Hematopoietic multipotent progenitor cell treated with erythropoietin and hydrocortisone succinate and interleukin-3 and kit ligand, for 8 days (in vitro differentiated cells): ENCODE measurements at regions not wholly inside any gene's neighbourhood (a gene's known extent, or its start where the extent isn't known, plus 50 kb on each side); places are given as distances from the start of the nearest gene placed in this dataset.
"Not testable (repeated sequence)": the region's sequence is repeated elsewhere in the genome, so short reads cannot be mapped to it uniquely, and the experiment has no call there.

ENCODE experiments used
- DNase-seq: peaks from one replicate; pipeline ENCODE4 v3.0.0-alpha.2; 2015

GRCh38 chr2:180694445-180695421 lies 285.7 kb upstream of the UBE2E3 start:
- no peak for DNase-seq

- DNase-seq, result no peak
Observed at GRCh38 chr2:180692322-180692721, 288.1 kb upstream of the UBE2E3 start.

- DNase-seq, result not testable (repeated sequence)
Observed at GRCh38 chr2:180691855-180692223, 288.6 kb upstream of the UBE2E3 start.

GRCh38 chr2:180691186-180691854 lies 289.1 kb upstream of the UBE2E3 start:
- not testable (repeated sequence) for DNase-seq

- DNase-seq, result no peak
Observed at GRCh38 chr2:180690611-180691010, 289.8 kb upstream of the UBE2E3 start.

- no peak for DNase-seq
Observed at GRCh38 chr2:180682871-180683270, 297.5 kb upstream of the UBE2E3 start.

GRCh38 chr2:180679693-180680092 lies 300.7 kb upstream of the UBE2E3 start:
- DNase-seq, result no peak

- no peak for DNase-seq
Observed at GRCh38 chr2:180678625-180678972, 301.8 kb upstream of the UBE2E3 start.

GRCh38 chr2:180677930-180678624 lies 302.3 kb upstream of the UBE2E3 start:
- no peak for DNase-seq

- no peak for DNase-seq
Observed at GRCh38 chr2:180677200-180677599, 303.2 kb upstream of the UBE2E3 start.

- DNase-seq, result no peak
Observed at GRCh38 chr2:180676520-180677025, 303.8 kb upstream of the UBE2E3 start.

GRCh38 chr2:180675170-180675569 lies 305.2 kb upstream of the UBE2E3 start:
- no peak for DNase-seq

GRCh38 chr2:180672377-180672776 lies 308.0 kb upstream of the UBE2E3 start:
- DNase-seq, result no peak

GRCh38 chr2:180670302-180671003 lies 310.0 kb upstream of the UBE2E3 start:
- DNase-seq, result no peak

GRCh38 chr2:180669016-180669415 lies 311.4 kb upstream of the UBE2E3 start:
- DNase-seq, result no peak

- no peak for DNase-seq
Observed at GRCh38 chr2:180664507-180664906, 315.9 kb upstream of the UBE2E3 start.

GRCh38 chr2:180662941-180663471 lies 317.4 kb upstream of the UBE2E3 start:
- DNase-seq, result no peak

- DNase-seq, result no peak
Observed at GRCh38 chr2:180662521-180662920, 317.9 kb upstream of the UBE2E3 start.

GRCh38 chr2:180661686-180662030 lies 318.7 kb upstream of the UBE2E3 start:
- DNase-seq, result no peak

GRCh38 chr2:180660881-180661685 lies 319.3 kb upstream of the UBE2E3 start:
- no peak for DNase-seq

- no peak for DNase-seq
Observed at GRCh38 chr2:180660207-180660606, 320.2 kb upstream of the UBE2E3 start.

- no peak for DNase-seq
Observed at GRCh38 chr2:180657054-180657453, 323.4 kb upstream of the UBE2E3 start.
